PC-9 (cell line): ENCODE measurements at regions not wholly inside any gene's neighbourhood (a gene's known extent, or its start where the extent isn't known, plus 50 kb on each side); places are given as distances from the start of the nearest gene placed in this dataset.

ENCODE experiments used
- BruUV-seq: library from RNA; stranded (reverse); fragments of 400-500 nt; replicated peaks from 2 replicates; lab custom pipeline; 2021; lab: Mats Ljungman, UMichigan
- CTCF ChIA-PET: fragments of 300-600 bp; sonication (Branson Sonifier 250); formaldehyde crosslinking; loops from one replicate; lab custom pipeline; 2022; ENCODE audit warnings: antibody characterized with exemption; lab: Charles Lee
- POLR2A ChIA-PET: fragments of 300-600 bp; sonication (Branson Sonifier 250); formaldehyde crosslinking; loops from one replicate; lab custom pipeline; 2022; ENCODE audit warnings: antibody characterized with exemption; ENCODE audit not compliant: unreplicated experiment; lab: Charles Lee
- DNase-seq, 2 experiments: peaks; one replicate each; pipeline versions ENCODE4 v3.0.0 to v3.0.0-alpha.2; 2015 to 2022; ENCODE audit warnings: mixed read lengths in 1 of 2
- H2AFZ ChIP-seq: fragments of 200-600 bp; sonication (generic); 2 replicates; pipeline ENCODE4 v1.8.1; 2017; ENCODE audit warnings: antibody characterized with exemption
- H3F3A ChIP-seq: fragments of 200-600 bp; sonication (generic); 2 replicates; pipeline ENCODE4 v1.8.1; 2017; ENCODE audit warnings: antibody characterized with exemption, mild to moderate bottlenecking, low read depth; ENCODE audit not compliant: insufficient read depth
- H3K27ac ChIP-seq: fragments of 200-600 bp; sonication (generic); 2 replicates; pipeline ENCODE4 v1.6.1; 2016; ENCODE audit warnings: mixed run types
- H3K27me3 ChIP-seq: fragments of 200-600 bp; sonication (generic); 2 replicates; pipeline ENCODE4 v1.6.1; 2016; ENCODE audit warnings: low read depth, mixed run types; ENCODE audit not compliant: insufficient read depth
- H3K36me3 ChIP-seq: fragments of 200-600 bp; sonication (generic); 2 replicates; pipeline ENCODE4 v1.6.1; 2016; ENCODE audit warnings: low read depth, mixed run types
- H3K4me1 ChIP-seq: fragments of 200-600 bp; sonication (generic); replicated peaks from 2 replicates; pipeline ENCODE4 v1.6.1; 2016; ENCODE audit warnings: mixed run types; ENCODE audit not compliant: insufficient read depth
- H3K4me2 ChIP-seq: fragments of 200-600 bp; sonication (generic); 2 replicates; pipeline ENCODE4 v1.6.1; 2017; ENCODE audit warnings: mixed run types
- H3K4me3 ChIP-seq: fragments of 200-600 bp; sonication (generic); 2 replicates; pipeline ENCODE4 v1.6.1; 2016; ENCODE audit warnings: mixed run types
- H3K79me2 ChIP-seq: fragments of 200-600 bp; sonication (generic); 2 replicates; pipeline ENCODE4 v1.6.1; 2017; ENCODE audit warnings: low read depth, mixed run types
- H3K9me2 ChIP-seq: fragments of 200-600 bp; sonication (generic); 2 replicates; pipeline ENCODE4 v1.8.1; 2017; ENCODE audit warnings: mild to moderate bottlenecking; ENCODE audit not compliant: insufficient read depth
- H3K9me3 ChIP-seq: fragments of 200-600 bp; sonication (generic); 2 replicates; pipeline ENCODE4 v1.8.1; 2016; ENCODE audit warnings: low read depth; ENCODE audit not compliant: insufficient read depth
- H4K20me1 ChIP-seq: fragments of 200-600 bp; sonication (generic); 2 replicates; pipeline ENCODE4 v1.8.1; 2017; ENCODE audit not compliant: insufficient read depth
- EZH2 ChIP-seq: fragments of 200-600 bp; sonication (generic); IDR thresholded peaks from 2 replicates; pipeline ENCODE4 v1.8.0; 2017; ENCODE audit warnings: antibody characterized with exemption, low read depth
- intact Hi-C: fragments of 100-400 bp; cut with micrococcal nuclease; formaldehyde crosslinking; loops from one replicate; pipeline ENCODE4 v1.10.0; 2022; ENCODE audit not compliant: unreplicated experiment
- TF ChIP-seq, protein P1 (sequence below): fragments of 200-600 bp; sonication (generic); conservative IDR thresholded peaks from 2 replicates; pipeline ENCODE4 v1.6.1; 2017; ENCODE audit warnings: mixed run types, antibody characterized with exemption, mild to moderate bottlenecking, moderate library complexity

DNA sequence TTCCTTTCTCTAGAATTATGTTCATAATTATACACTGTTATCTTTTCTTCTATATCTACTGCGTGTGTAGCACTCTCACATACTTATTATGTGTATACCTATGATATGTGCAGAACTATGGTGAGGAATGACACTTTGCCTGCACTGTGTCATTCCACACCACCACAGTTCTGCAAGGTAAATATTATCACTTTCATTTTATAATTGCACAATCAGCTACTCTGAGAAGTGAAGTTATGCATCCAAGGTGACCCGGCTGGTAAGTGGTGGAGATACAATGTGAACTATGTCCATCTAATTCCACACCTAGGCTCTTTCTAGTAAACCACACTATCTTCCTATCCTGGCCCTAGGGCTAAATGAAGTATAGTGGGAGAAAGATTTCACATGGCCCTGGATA, 170.1 kb upstream of the ATP10B start:
- intact Hi-C loops, result no loop called here
- no TSS peak for BruUV-seq
- Histone ChIP-seq H3K79me2 (no peaks in the 10 kb centered on the region), H3K27ac (no peak overlapping the region), H3K36me3 (no peaks in the 10 kb centered on the region), H3K4me2 (no peak overlapping the region), H3F3A (no peaks in the 10 kb centered on the region), H3K4me3 (no peak overlapping the region), H2AFZ (no peak overlapping the region), H3K9me2 (no peaks in the 10 kb centered on the region), H3K9me3 (no peaks in the 10 kb centered on the region), H4K20me1 (no peaks in the 10 kb centered on the region), H3K27me3 (0 out of 2 replicates have a peak, but pooled peaks cover 5% of the 10 kb centered on the region), H3K4me1 (no peaks in the 10 kb centered on the region)
- ChIA-PET CTCF (no interaction called here), POLR2A (no interaction called here)
- no peak for DNase-seq
- TF ChIP-seq, protein P1, sequence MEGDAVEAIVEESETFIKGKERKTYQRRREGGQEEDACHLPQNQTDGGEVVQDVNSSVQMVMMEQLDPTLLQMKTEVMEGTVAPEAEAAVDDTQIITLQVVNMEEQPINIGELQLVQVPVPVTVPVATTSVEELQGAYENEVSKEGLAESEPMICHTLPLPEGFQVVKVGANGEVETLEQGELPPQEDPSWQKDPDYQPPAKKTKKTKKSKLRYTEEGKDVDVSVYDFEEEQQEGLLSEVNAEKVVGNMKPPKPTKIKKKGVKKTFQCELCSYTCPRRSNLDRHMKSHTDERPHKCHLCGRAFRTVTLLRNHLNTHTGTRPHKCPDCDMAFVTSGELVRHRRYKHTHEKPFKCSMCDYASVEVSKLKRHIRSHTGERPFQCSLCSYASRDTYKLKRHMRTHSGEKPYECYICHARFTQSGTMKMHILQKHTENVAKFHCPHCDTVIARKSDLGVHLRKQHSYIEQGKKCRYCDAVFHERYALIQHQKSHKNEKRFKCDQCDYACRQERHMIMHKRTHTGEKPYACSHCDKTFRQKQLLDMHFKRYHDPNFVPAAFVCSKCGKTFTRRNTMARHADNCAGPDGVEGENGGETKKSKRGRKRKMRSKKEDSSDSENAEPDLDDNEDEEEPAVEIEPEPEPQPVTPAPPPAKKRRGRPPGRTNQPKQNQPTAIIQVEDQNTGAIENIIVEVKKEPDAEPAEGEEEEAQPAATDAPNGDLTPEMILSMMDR, result no peak
- no peak for TF ChIP-seq EZH2

DNA sequence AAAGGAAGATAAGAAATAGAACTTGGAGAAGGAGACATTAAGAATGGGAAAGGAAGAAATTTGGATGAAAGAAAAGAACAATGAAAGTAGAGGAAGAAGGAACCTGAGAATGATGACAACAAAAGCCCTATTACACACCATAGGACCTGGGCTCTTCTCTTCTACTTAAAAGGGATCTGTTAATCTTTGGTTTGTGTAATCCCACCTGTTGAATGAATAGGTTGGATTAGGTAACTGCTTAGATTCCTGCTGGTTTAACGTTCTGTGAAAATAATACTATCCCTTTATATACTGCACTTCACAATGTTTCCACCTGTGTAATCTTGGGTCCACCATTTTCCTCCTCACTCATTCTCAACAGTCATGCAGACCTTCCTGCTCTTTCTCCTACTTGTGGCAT, 157.8 kb upstream of the ATP10B start:
- ChIA-PET POLR2A (no interaction called here), CTCF (no interaction called here)
- BruUV-seq, result no TSS peak
- Histone ChIP-seq H3K9me2 (no peaks in the 10 kb centered on the region), H4K20me1 (no peaks in the 10 kb centered on the region), H3K9me3 (no peaks in the 10 kb centered on the region), H3F3A (no peaks in the 10 kb centered on the region), H3K36me3 (no peaks in the 10 kb centered on the region), H3K79me2 (no peaks in the 10 kb centered on the region), H3K27ac (no peak overlapping the region), H3K4me2 (no peak overlapping the region), H2AFZ (no peak overlapping the region), H3K27me3 (no peaks in the 10 kb centered on the region), H3K4me1 (no peaks in the 10 kb centered on the region), H3K4me3 (no peak overlapping the region)
- intact Hi-C loops, result no loop called here
- DNase-seq, result no peak
- TF ChIP-seq, protein P1, result no peak
- TF ChIP-seq EZH2, result no peak

DNA sequence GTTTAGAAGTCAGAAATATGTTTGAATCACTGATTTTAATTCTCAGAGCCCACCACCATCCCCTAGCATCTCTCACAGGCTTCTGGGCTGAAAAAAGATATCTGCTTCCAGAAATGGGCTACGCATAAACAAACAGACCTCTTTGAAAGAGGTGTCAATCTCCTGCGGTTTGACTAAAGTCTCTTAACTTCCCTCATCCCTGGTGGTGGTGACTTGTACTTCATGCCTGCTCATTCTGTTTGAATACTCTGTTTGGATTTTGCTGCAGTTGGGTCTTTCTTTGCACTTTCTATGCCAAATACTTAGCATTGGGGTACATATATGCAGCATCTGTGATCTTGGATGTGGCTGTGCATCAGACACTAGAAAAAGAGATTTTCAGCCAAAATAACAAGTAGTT, 157.2 kb upstream of the ATP10B start:
- no peak overlapping the region for H3K4me3 ChIP-seq
- POLR2A ChIA-PET, result no interaction called here
- no peaks in the 10 kb centered on the region for H3K9me3 ChIP-seq
- no peaks in the 10 kb centered on the region for H3K9me2 ChIP-seq
- no peak overlapping the region for H2AFZ ChIP-seq
- DNase-seq, result no peak
- no peak overlapping the region for H3K27ac ChIP-seq
- CTCF ChIA-PET, result no interaction called here
- BruUV-seq, result no TSS peak
- H3K36me3 ChIP-seq, result no peaks in the 10 kb centered on the region
- H3K79me2 ChIP-seq, result no peaks in the 10 kb centered on the region
- H4K20me1 ChIP-seq, result no peaks in the 10 kb centered on the region
- no peaks in the 10 kb centered on the region for H3K27me3 ChIP-seq
- no peaks in the 10 kb centered on the region for H3K4me1 ChIP-seq
- no peaks in the 10 kb centered on the region for H3F3A ChIP-seq
- H3K4me2 ChIP-seq, result no peak overlapping the region
- intact Hi-C loops, result no loop called here
- TF ChIP-seq, protein P1, result no peak
- TF ChIP-seq EZH2, result no peak
